GM18861 (cell line): ENCODE measurements at regions not wholly inside any gene's neighbourhood (a gene's known extent, or its start where the extent isn't known, plus 50 kb on each side); places are given as distances from the start of the nearest gene placed in this dataset.
"Not testable (repeated sequence)": the region's sequence is repeated elsewhere in the genome, so short reads cannot be mapped to it uniquely, and the experiment has no call there.

ENCODE experiments used
- ATAC-seq: cut with Tn5 transposase; IDR thresholded peaks from one replicate; pipeline ENCODE4 v1.9.1; 2021; ENCODE audit not compliant: unreplicated experiment

DNA sequence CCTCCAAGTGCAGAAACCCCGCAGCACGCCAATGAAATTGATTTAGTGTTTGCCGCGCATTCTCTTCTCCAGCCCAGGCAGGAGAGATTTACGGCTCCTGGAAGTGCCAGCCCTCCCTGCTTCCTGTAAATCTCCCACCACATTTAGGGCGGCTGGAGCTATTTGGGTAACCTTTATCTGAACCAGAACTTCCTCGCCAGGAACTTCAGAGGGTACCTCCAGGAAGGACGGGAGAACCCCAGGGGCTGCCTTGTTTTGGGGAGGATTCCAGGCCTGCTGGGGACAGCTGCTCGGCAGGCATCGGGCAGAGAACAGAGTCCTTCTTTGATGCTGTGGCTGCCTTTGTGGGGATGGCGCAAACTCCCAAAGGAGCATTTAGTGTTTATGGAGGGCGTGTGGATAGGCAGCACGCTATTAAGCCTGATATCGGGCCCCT is 122.0 kb upstream of the MYCN start:
- no peak for ATAC-seq

DNA sequence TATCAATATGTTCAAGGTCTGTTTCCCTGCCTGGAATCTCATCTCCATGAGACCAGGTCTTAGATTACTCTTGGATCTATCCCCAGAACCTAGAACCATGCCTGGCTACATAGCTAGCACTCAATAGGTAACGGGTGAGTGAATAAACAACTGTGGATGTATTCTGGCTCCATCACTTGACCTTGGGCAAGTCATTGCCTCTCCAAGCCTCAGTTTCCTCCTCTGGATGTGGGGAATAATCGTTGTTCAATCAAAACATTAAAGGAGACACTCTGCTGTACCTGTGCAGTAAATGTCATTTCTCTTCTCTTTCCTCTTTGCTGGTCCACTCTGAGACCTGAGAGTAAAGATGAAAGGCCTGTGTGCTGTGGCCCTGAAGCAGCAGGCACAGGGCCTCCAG is 121.5 kb upstream of the MYCN start:
- ATAC-seq = no peak

DNA sequence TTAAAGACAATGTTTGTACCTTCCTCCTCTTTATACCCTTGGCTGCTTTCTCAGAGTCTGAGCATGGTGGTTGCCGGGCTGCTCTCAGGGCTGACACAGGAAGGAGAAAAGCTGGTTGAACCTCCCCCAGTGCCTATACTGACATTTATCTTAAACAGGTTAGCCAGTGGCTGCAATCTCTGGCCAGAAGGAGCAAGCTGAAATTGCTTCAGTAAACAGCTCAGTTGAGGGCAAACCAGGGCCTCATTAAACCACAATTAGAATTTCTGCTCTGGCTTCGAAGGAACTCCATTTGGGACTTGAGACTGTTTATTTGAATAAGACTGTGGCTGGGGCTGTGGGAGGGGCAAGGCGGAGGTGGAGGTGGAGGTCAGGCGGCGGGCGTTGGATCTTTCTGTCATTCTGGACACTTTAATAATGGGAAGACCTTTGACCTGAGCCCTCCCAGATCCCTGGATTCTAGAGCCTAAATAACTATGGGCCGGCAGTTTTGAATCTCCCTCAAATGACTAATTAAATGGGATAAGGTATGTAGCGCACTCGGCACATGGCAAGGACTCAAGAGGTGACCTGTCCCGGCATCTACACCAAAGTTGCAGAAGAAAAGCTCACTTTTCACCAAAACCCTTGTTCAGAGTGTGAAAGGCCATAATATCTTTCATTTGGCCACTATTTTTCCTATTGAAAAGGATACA is 120.6 kb upstream of the MYCN start:
- ATAC-seq = no peak

DNA sequence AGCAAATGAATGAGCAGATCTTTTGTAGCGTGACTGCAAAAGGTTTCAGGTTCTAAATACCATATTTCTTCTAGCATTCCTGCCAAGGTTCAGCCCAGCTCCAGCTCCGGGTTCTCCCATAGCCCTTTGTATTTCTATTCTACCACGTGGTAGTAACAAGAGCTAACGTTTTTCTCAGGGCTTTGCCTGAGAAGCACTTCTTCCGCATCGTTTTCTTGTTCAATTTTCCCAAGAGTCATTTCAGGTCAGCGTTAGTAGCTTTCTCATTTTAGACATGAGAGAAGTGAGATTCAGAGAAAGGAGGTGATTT is 120.1 kb upstream of the MYCN start:
- no peak for ATAC-seq

DNA sequence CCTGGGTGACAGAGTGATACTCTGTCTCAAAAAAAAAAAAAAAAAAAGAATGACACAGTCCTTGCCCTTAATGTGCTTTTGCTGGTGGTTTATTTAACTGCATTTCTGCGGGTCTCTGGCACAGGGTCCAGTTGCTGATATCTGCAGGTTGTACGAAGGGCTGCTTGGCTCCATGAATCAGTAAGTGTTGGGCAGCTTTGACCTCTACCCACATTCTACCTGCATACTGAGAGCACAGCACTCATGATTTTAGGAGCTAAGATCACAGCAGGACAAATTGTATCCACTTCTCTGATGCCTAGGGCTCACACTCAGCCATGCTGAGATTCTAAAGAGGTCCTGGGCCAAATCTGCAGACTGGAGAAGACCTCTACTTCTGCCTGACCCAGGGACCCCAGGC is 119.4 kb upstream of the MYCN start:
- ATAC-seq = no peak

DNA sequence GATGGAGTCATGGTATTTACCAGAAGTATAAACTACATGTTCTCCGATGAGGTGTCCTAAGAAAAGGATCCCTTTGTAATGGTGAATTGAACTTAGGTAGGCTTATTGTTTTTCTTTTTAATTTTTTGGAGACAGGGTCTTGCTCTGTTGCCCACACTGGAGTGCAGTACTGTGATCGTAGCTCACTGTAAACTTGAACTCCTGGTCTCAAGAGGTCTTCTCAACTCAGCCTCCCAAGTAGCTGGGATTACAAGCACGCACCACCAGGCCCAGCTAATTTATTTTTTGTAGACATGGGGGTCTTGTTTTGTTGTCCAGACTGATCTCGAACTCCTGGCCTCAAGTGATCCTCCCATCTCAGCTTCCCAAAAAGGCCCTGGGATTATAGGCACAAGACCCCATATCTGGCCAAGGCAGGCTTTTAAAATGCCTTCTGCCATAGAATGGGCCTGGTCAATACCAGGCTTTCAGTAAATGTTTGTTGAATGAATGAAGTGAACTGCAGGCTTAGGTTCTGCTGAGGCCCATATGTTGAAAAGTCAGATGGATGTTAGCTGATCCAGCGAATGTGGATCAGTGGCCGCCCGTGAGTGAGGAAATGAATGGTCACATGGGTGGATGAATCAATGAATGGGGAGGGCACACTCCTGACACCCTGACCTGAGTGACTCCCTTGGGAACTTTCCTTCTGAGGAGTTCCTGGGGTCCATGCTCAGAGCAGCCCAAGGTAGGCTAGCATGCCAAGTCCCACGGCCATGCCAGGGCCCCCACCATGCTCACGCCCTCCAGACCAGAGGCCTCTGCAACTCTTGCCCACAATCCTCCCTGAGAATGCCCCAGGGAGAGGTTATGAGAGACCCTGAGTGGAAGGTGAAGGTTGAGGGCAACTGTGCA is 118.0 kb upstream of the MYCN start:
- ATAC-seq = no peak

DNA sequence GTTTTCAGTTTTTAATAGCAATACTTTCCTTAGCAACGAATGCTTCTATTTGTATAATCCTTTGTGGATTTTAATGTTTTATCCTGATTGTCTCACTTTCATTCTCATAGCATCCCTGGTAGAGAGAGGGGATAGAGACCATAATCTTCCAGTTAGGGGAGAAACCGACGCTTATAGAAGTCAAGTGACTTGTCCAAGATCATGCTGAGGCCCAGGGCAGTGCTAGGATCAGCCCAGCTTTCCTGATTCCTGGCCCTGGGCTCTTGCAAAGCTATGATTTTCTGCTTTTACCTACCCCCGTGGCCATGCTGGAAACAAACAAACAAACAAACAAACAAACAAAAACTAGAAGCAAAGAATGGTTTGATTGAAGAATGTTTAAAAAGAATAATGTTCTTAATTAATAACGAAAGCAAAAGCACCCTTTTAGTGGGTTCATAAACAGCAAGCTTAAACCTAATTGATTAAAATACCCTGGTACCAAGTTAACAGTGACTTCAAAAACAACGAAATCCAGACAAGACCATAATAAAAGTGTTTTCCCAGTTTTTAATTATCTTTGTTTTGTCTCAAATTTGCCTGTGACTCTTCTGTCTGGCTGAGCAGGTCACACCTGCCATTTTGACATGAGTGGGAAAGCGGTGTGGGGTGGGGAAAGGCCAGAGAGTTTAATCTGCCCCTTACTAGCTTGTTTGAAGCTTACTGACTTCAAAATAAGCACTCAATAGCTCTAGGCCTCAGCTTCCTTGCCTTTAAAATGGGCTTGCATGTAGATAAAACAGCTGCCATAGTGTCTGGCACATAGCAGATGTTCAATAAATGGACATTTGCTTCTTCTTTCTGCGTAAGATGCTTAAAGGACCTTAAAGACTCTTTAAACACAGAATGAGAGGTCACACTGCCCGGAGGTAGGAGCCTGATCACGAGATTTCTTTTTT is 116.6 kb upstream of the MYCN start:
- ATAC-seq = no peak

DNA sequence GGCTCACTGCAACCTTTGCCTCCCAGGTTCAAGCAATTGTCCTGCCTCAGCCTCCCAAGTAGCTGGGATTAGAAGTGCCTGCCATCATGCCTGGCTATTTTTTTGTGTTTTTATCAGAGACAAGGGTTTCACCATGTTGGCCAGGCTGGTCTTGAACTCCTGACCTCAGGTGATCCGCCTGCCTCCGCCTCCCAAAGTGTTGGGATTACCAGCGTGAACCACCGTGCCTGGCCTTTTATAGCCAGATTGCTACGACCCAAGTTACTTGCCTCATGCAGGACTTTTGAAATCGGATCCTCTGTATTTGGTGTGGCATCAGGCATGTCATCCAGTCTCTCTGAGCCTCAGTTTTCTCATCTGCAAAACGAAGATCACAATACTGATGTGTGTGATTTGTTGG is 115.9 kb upstream of the MYCN start:
- not testable (repeated sequence) for ATAC-seq

DNA sequence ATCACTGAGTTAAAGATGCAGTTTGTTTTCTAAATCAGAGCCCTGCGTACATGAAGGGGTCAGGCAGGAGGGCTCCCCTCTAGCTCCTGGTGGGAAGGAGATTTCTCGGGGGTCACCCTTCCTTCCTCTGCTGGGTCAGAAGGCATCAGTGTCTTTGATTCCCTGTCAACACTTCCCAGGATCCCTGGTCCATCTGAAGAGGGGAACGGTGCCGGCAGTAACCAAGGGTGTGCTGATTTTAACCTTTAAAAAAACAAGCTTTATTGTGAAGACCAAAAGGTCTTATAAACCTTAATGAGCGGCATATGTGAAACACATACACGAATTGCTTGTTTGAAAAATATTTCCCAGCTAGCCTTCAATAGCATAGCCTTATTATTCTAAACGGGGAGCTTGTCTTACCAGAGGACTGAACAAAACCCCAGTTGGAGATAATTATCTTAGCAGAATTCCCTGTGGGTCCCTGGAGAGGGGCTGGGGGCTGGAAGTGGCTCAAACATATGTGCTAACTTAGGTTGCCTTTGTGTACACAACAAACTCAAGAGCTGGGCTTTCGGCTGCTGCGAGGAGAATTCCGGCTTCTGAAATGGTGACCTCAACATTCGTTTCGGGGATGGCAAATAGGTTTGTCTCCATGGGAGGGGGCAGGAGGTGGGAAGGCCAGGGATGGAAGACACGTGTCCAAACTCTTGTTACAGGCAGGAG is 114.9 kb upstream of the MYCN start:
- ATAC-seq = no peak

DNA sequence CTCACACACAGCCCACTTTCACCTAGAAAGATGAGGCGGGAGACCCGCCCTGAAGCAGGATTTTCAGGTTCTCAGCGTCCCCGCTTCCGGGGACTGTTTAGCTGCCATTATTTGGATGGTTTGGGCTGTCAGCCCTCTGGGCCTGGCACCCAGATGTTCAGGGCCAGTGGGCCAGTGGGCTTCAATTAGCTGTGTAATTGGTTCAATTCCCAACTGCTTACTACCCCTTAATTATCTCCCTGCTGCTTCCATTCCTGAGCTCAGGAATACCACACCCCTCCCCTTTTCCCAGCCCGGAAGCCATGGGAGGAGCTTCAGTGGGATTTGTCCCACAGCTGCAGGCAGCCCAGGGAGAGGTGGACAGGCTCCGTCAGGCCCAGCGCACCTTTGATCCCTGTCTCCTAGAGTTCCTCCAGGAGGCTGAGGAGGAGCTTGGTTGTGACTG is 114.1 kb upstream of the MYCN start:
- no peak for ATAC-seq

DNA sequence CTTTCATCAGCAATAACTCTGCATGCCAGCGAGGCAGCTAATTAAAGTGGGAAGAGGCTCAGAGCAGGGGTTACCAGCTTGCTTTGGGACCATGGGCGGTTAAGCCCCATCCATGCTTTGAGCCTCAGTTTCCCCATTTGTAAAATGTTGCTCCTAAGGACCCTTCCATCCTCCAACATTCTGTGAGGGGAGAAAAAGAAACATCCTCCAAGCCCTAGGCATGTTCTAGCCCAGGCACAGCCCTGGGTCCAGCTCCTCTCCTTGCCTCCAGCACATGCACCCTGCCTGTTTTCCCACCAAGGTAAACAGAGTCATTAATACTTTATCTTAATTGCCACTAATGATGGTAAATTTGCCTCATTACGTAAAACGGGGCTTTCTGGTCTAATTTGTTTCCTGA is 113.3 kb upstream of the MYCN start:
- no peak for ATAC-seq

DNA sequence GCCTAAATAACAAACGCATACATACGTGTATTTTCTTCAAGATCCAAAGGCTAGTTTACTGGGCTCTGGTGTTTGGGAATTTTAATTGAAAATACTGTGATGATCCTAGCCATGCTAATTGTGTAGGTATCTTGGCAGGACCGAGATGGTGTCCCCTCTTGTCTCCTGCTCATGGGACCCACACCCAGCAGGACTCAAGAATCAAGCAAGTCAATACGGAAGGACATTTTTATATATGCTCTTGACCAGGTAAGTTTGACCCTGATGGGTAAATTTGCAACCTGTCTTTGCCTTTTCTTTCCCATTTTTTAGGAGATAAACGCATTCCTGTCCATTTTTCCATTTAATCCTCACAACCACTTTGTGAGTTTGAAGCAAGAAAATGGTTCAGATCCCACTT is 111.8 kb upstream of the MYCN start:
- ATAC-seq = no peak

DNA sequence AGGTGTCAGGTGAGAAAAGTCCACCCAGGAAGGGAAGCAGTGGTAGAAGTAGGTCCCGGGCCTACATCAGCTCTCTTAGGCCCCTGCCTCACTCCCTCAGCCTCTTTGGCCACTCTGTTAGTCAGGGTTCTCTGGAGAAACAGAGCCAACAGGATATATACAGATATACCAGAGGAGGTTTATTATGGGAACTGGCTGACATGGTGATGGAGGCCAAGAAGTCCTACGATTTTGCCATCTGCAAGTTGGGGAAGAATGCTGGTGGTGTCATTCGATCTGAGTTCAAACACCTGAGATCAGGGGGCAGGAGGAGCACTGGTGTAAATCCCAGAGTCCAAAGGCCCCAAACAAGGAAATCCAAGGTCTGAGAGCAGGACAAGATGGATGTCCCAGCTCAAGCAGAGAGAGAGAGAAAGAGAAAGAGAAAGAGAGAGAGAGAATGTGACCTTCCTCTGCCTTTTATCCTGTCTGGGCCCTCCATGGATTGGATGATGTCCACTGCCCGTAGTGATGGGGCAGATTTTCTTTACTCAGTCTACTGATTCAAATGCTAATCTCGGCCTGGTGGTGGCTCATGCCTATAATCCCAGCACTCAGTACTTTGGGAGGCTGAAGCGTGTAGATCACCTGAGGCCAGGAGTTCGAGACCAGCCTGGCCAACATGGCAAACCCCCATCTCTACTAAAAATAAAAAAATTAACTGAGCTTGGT is 111.1 kb upstream of the MYCN start:
- ATAC-seq = no peak

DNA sequence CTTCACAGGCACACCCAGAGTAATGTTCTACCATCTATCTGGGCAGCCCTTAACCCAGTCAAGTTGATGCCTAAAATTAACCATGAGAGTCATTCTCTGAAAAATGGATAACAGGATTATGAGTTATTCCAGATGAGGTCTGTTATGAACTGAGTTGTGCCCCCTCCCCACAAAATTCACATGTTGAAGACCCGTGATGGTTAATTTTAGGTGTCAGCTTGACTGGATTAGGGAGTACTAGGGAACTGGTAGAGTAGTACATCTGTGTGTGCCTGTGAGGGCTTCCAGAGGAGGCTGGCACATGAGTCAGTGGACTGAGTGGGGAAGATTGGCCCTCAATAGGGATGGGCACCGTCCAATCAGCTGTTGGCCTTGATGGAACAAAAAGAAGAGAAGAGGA is 110.4 kb upstream of the MYCN start:
- ATAC-seq = no peak

DNA sequence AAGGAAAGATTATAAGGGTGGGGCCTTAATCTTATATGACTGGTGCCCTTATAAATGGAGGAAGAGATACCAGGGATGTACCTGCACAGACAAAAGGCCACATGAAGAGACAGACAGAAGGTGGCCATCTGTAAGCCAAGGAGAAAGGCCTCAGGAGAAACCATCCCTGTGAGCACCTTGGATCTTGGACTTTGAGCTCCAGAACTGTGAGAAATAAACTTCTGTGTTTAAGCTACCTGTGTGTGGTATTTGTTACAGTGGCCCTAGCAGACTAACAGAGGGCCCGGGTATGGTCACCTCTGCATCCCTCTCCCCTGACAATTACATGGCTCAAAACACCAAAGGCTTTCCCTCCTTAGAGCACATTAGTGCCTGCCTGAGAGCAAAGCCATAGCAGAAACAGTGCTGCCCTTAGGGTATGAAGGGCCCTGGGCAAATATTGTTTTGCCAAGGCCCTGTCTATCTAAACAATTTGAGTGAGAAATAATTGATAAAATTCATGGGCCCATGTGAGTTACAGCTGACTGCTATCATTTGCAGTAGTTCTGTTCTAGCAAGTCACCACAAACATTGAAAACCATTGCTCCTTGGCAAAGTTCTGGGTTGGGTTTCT is 109.3 kb upstream of the MYCN start:
- ATAC-seq = no peak

DNA sequence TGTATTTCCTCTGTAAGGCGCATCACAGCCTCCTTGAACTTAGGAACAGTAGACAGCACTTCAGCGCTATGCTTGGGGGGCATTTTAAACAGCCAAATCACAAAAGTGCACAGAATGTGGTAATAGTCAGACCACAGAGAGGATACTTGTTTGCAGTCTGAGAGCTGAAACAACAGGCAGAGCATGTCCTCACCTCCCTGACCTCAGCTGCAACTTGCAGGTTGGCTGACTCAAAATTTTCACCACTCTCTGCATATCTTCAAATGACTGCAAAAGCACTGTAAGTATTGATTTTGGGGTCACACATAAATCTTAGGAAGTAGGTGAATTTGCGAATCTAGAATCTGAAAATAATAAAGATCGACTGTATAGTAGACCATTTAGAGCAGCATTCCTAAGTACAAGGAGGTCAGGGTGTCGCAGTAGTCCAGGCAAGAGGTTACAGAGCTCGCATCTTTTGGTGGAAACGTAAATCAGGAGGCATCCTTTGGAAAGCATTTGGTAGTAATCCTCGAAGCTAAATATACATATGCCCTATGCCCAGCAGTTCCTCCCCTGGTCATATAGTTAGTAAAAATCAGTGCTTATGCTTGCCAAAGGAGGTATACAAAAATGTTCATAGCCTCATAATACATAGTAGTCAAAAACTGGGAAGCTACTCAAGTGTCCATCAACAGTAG is 108.2 kb upstream of the MYCN start:
- ATAC-seq = no peak

DNA sequence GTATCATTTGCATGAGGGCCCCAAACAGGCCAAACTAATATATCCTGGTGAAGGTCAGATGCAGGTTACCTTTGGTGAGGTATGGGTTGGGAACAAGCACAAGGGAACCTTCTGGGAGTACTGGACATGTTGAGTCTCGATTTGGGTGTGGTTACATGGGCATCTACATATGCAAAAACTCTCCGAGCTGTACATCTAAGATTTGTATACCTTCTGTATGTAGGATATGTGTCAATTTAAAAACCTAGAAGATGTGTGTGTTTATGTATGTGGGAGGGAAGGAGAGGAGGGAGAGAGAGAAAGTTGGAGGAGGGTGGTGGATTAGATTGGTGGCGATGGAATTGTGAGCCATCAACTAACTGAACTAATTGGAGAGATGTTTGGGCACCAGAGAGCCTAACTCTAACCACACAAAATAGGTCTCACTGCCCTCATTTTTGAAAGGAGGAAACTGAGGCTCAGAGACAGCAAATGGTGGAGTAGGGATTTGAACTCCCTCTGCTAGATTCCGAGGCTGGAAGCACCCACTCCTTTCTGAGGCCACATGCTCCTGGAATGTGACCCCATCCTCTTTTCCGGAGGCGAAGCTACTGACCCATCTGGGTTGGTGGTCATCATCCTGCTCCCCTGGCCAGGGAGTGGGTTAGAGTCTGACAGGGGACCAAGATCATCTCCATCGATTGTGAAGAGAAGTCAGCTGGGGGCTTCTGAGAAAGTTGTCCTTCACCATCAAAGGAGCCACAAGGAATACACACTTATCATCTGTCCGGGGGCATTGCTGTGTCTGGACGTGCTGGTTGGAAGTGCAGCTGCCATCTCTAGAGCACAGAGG is 107.3 kb upstream of the MYCN start:
- no peak for ATAC-seq

DNA sequence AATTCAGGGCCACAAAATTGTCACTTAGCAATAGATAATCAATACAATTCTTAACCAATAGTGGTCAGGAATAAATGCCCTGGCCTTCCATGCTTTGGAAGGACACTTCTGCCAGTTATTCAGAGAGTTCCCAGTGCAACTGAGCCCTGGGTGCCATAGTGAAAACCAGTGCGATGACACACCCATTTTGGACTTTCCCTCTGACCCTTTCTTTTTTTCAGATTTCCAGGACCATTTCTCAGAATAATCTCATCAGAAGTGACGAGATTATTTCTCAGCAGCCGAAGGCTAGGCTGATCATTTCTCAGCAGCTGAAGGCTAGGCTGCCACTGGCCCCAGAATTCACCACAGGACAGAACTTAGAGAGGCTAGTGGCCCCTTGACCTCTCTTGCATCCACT is 106.6 kb upstream of the MYCN start:
- no peak for ATAC-seq
